ENCODE measurements at regions not wholly inside any gene's neighbourhood (a gene's known extent, or its start where the extent isn't known, plus 50 kb on each side); places are given as distances from the start of the nearest gene placed in this dataset.

DNA sequence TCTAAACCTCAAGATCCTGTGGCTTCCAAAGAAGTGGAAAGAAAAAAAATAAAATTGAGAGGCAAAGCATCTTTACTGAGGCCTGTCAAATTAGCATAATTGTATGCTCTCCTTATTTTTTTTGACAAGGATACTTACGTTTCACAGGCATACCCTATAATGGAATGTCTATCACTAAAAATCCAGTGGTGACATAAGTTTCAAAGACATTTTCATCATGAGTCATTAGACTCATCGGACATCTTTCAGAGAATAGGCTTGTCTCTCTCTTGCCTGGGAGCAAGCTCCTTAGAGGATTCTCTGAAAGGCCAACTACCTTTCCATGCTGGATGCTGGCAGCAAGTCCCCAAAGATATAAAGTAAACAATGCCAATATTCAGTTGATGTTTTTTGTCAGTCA lies 380.7 kb upstream of the STEAP1 start:
- TF ChIP-seq, protein P1, sequence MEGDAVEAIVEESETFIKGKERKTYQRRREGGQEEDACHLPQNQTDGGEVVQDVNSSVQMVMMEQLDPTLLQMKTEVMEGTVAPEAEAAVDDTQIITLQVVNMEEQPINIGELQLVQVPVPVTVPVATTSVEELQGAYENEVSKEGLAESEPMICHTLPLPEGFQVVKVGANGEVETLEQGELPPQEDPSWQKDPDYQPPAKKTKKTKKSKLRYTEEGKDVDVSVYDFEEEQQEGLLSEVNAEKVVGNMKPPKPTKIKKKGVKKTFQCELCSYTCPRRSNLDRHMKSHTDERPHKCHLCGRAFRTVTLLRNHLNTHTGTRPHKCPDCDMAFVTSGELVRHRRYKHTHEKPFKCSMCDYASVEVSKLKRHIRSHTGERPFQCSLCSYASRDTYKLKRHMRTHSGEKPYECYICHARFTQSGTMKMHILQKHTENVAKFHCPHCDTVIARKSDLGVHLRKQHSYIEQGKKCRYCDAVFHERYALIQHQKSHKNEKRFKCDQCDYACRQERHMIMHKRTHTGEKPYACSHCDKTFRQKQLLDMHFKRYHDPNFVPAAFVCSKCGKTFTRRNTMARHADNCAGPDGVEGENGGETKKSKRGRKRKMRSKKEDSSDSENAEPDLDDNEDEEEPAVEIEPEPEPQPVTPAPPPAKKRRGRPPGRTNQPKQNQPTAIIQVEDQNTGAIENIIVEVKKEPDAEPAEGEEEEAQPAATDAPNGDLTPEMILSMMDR (IDR thresholded peaks at IDR 0.05) = no peak
- TF ChIP-seq POLR2AphosphoS5 (IDR thresholded peaks at IDR 0.05) (no peak), POLR2A (IDR thresholded peaks at IDR 0.05) (no peak)

All from breast epithelium (tissue), 3 donors.